Ascending aorta (tissue), 2 donors: ENCODE measurements at regions not wholly inside any gene's neighbourhood (a gene's known extent, or its start where the extent isn't known, plus 50 kb on each side); places are given as distances from the start of the nearest gene placed in this dataset.
A peak's percentile ranks its signal among the peaks of the same experiment; 100 is the strongest.
"Not testable (repeated sequence)": the region's sequence is repeated elsewhere in the genome, so short reads cannot be mapped to it uniquely, and the experiment has no call there.

Experiments
- DNase-seq, 2 donors: peaks; one replicate each; pipeline ENCODE4 v3.0.0-alpha.2; 2019; ENCODE audit warnings: low spot score in 2 of 2
- H3K27ac ChIP-seq, 2 donors: fragments of 200-600 bp; sonication (generic); one replicate each; pipeline ENCODE4 v1.5.1; 2016 to 2017; ENCODE audit warnings: mild to moderate bottlenecking in 1 of 2
- H3K27me3 ChIP-seq: fragments of 200-600 bp; sonication (generic); one replicate; pipeline ENCODE4 v1.5.1; 2017
- H3K36me3 ChIP-seq, 2 donors: fragments of 200-600 bp; sonication (generic); one replicate each; pipeline ENCODE4 v1.5.1; 2016
- H3K4me1 ChIP-seq, 2 donors: fragments of 200-600 bp; sonication (generic); one replicate each; pipeline ENCODE4 v1.5.1; 2016 to 2017; ENCODE audit warnings: mild to moderate bottlenecking in 1 of 2
- H3K4me3 ChIP-seq, 2 donors: fragments of 200-600 bp; sonication (generic); one replicate each; pipeline ENCODE4 v1.5.1; 2016 to 2017; ENCODE audit warnings: mild to moderate bottlenecking in 1 of 2
- H3K9me3 ChIP-seq, 2 donors: fragments of 200-600 bp; sonication (generic); one replicate each; pipeline ENCODE4 v1.5.1; 2016
- CTCF ChIP-seq, 3 experiments: fragments of 200-600 bp in 2 of 3; fragments of 450-650 bp in 1 of 3; sonication (generic) in 2 of 3; IDR thresholded peaks; one replicate each; pipeline ENCODE4 v1.5.1; 2016 to 2019; ENCODE audit warnings: antibody characterized with exemption in 3 of 3, mild to moderate bottlenecking in 1 of 3, moderate library complexity in 1 of 3
- intact Hi-C: fragments of 100-400 bp; cut with DNase I; formaldehyde crosslinking; loops from one replicate; pipeline ENCODE4 v1.15.1; 2023

DNA sequence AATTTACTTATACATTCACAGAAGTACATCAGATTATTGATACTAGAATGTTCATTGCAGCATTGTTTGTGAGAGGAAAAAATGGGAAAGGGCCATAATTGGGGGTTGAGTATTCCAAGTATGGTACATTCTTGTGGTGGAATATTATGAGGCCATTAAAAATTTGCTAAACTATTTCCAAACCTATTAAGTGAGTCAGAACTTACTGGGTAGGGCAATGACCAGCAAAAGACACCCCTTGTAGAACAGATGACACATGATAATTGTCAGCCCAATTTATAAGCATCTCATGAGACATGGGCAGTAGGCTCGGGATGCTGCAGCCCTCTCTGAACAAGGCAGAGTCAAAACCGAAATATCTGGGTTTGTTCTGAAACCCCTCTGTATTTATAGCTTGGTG, 192.6 kb upstream of the IL12B start:
- TF ChIP-seq CTCF (IDR thresholded peaks at IDR 0.05) = no peak
- intact Hi-C loops = no loop called here
- H3K4me3 ChIP-seq = no peak overlapping the region
- no peak overlapping the region for H3K27ac ChIP-seq
- no peaks in the 10 kb centered on the region for H3K36me3 ChIP-seq
- no peaks in the 10 kb centered on the region for H3K9me3 ChIP-seq
- H3K27me3 ChIP-seq = no peaks in the 10 kb centered on the region
- peaks cover 7 to 22% of the 10 kb centered on the region in 2 donors for H3K4me1 ChIP-seq
- no peak for DNase-seq

DNA sequence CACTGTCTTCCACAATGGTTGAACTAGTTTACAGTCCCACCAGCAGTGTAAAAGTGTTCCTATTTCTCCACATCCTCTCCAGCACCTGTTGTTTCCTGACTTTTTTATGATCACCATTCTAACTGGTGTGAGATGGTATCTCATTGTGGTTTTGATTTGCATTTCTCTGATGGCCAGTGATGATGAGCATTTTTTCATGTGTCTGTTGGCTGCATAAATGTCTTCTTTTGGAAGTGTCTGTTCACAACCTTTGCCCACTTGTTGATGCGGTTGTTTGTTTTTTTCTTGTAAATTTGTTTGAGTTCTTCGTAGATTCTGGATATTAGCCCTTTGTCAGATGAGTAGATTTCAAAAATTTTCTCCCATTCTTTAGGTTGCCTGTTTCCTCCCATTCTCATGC, 194.0 kb upstream of the IL12B start:
- H3K36me3 ChIP-seq, DNase-seq, H3K27me3 ChIP-seq, H3K27ac ChIP-seq, intact Hi-C loops, H3K4me3 ChIP-seq, H3K9me3 ChIP-seq: not testable (repeated sequence)
- H3K4me1 ChIP-seq = peaks cover 7 to 10% of the 10 kb centered on the region in 2 donors

DNA sequence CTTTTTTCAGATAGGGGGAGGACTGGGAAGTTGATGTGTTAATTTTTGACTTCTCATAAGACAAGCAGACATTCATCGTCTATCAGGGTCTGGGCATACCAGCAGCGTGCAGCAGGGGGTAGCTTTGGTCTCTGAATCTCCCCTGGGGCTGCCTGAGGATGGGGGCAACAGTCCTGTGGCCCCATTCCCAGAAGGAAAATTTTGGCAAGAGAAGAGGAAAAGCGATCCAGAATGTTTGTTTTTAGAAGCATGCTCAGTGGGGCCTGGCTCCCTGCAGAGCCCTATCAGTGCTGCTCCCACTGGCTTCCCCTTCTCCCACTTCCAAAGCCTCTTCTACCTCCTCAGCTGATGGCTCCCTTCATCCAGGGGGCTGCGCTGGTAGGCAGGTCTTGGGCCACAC, 194.8 kb upstream of the IL12B start:
- Histone ChIP-seq H3K27ac (peak overlapping the region in 1 of 2 donors; percentile 19), H3K4me3 (no peak overlapping the region), H3K36me3 (no peaks in the 10 kb centered on the region), H3K4me1 (peaks cover 4% of the 10 kb centered on the region in 2 donors), H3K27me3 (no peaks in the 10 kb centered on the region), H3K9me3 (peaks cover 0 to 5% of the 10 kb centered on the region in 2 donors)
- TF ChIP-seq CTCF (IDR thresholded peaks at IDR 0.05) = no peak
- no peak for DNase-seq
- intact Hi-C loops = loop anchor here (5.0 kb wide), 1 partner anchor 222 kb away; no protein-coding TSS in a partner anchor

DNA sequence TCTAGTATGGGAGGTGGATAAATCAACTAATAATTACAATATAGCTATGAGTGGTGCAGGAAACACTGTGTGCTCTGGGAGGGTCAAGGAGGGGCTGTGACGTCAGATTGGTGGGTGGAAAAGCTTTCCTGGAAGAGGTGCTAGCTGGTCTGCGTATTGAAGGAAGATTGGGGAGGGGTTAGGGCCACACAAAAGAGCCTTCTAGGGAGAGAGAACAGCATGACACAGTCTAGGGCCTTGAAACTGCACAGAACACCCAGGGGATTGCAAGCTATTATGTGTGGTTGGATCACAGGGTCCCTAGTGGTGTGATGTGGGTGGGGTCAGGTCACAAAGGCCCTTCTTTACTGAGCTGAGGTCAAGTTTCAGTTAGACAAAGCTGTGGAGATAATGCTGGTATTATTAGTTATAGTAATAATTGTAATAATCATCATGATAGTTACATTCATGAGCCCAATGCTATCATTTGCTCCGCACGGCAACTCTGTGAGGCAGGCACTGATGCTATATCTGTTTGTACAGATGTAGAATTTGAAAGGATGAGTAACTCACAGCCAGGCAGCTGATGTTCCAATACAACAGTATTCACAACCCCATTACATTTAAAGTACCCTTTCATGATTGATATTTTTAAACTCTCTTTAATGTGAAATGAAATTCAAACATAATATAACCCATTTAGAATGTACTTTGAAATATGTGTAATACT, 197.4 kb upstream of the IL12B start:
- no peak for DNase-seq
- TF ChIP-seq CTCF (IDR thresholded peaks at IDR 0.05) = no peak
- H3K9me3 ChIP-seq = peaks cover 0 to 5% of the 10 kb centered on the region in 2 donors
- no peak overlapping the region for H3K4me3 ChIP-seq
- no peaks in the 10 kb centered on the region for H3K27me3 ChIP-seq
- H3K27ac ChIP-seq = no peak overlapping the region
- peaks cover 4% of the 10 kb centered on the region in 2 donors for H3K4me1 ChIP-seq
- intact Hi-C loops = loop anchor here (5.0 kb wide), 1 partner anchor 220 kb away; no protein-coding TSS in a partner anchor
- H3K36me3 ChIP-seq = no peaks in the 10 kb centered on the region

- intact Hi-C loops = no loop called here
- Histone ChIP-seq H3K4me3 (no peak overlapping the region), H3K27me3 (no peaks in the 10 kb centered on the region), H3K9me3 (peaks cover 0 to 5% of the 10 kb centered on the region in 2 donors), H3K4me1 (no peaks in the 10 kb centered on the region), H3K27ac (peak overlapping the region in 1 of 2 donors; percentile 4), H3K36me3 (no peaks in the 10 kb centered on the region)
- no peak for DNase-seq
- peak in 1 of 3 experiments; percentile 19 for TF ChIP-seq CTCF (IDR thresholded peaks at IDR 0.05)
Measured at GRCh38 chr5:159531554-159532105, 201.3 kb upstream of the IL12B start.

GRCh38 chr5:159533197-159533596, 202.9 kb upstream of the IL12B start:
- Histone ChIP-seq H3K27me3 (no peaks in the 10 kb centered on the region), H3K9me3 (peaks cover 0 to 5% of the 10 kb centered on the region in 2 donors), H3K27ac (no peak overlapping the region), H3K4me1 (no peaks in the 10 kb centered on the region), H3K36me3 (no peaks in the 10 kb centered on the region), H3K4me3 (no peak overlapping the region)
- TF ChIP-seq CTCF (IDR thresholded peaks at IDR 0.05) = no peak
- intact Hi-C loops = no loop called here
- DNase-seq = no peak
